CD14-positive monocyte (primary cell): ENCODE measurements at regions not wholly inside any gene's neighbourhood (a gene's known extent, or its start where the extent isn't known, plus 50 kb on each side); places are given as distances from the start of the nearest gene placed in this dataset.

Experiments used
- DNase-seq, 3 donors: peaks; one replicate each; pipeline ENCODE4 v3.0.0-alpha.2; 2011 to 2022
- H2AFZ ChIP-seq: 2 replicates; pipeline ENCODE4 v1.6.0; 2012; ENCODE audit warnings: mild to moderate bottlenecking, low read depth, low read length, inconsistent platforms; ENCODE audit not compliant: insufficient read depth, poor library complexity, severe bottlenecking
- H3K27ac ChIP-seq, 2 donors: 1 replicate in 1 of 2; 2 replicates in 1 of 2; pipeline ENCODE4 v1.5.1; 2012 to 2013; ENCODE audit warnings: low read length in 2 of 2, control low read depth in 1 of 2, inconsistent platforms in 1 of 2, low read depth in 1 of 2, mild to moderate bottlenecking in 1 of 2
- H3K27me3 ChIP-seq, 2 donors: one replicate each; pipeline versions ENCODE4 v1.6.0 to v1.6.1; 2011 to 2013; ENCODE audit warnings: low read length in 2 of 2; ENCODE audit not compliant: control insufficient read depth in 2 of 2, insufficient read depth in 2 of 2
- H3K36me3 ChIP-seq, 2 donors: replicated peaks in 1 of 2; 1 replicate in 1 of 2; 2 replicates in 1 of 2; pipeline versions ENCODE4 v1.5.1 to v1.6.1; 2012 to 2013; ENCODE audit warnings: low read length in 2 of 2, control low read depth in 1 of 2, inconsistent platforms in 1 of 2, mild to moderate bottlenecking in 1 of 2; ENCODE audit not compliant: insufficient read depth in 2 of 2, control insufficient read depth in 1 of 2
- H3K4me1 ChIP-seq, 2 donors: 1 replicate in 1 of 2; 2 replicates in 1 of 2; pipeline versions ENCODE4 v1.5.1 to v1.6.1; 2012 to 2013; ENCODE audit warnings: low read length in 2 of 2, control low read depth in 1 of 2, inconsistent platforms in 1 of 2, mild to moderate bottlenecking in 1 of 2, moderate library complexity in 1 of 2; ENCODE audit not compliant: insufficient read depth in 2 of 2, control insufficient read depth in 1 of 2
- H3K4me2 ChIP-seq: replicated peaks from 2 replicates; pipeline ENCODE3; 2012; ENCODE audit warnings: low read length, moderate library complexity, mild to moderate bottlenecking; ENCODE audit not compliant: poor library complexity, severe bottlenecking; ENCODE audit errors: extremely low read depth
- H3K4me3 ChIP-seq, 3 experiments: fragments of 200-600 bp in 1 of 3; sonication (generic) in 1 of 3; replicated peaks in 1 of 3; 1 replicate in 2 of 3; 2 replicates in 1 of 3; pipeline ENCODE4 v1.5.1; 2011 to 2013; ENCODE audit warnings: low read length in 3 of 3, mild to moderate bottlenecking in 3 of 3, control low read depth in 2 of 3, low read depth in 2 of 3, inconsistent platforms in 1 of 3, moderate library complexity in 1 of 3
- H3K79me2 ChIP-seq: 2 replicates; pipeline ENCODE4 v1.6.0; 2012; ENCODE audit warnings: mild to moderate bottlenecking, control low read depth, inconsistent platforms, low read length, moderate library complexity; ENCODE audit not compliant: insufficient read depth
- H3K9ac ChIP-seq: 2 replicates; pipeline ENCODE4 v1.6.0; 2017; ENCODE audit warnings: low read length, mild to moderate bottlenecking; ENCODE audit not compliant: insufficient read depth, poor library complexity, severe bottlenecking
- H3K9me3 ChIP-seq, 2 donors: replicated peaks in 1 of 2; 1 replicate in 1 of 2; 2 replicates in 1 of 2; pipeline versions ENCODE4 v1.5.1 to v1.6.1; 2012 to 2013; ENCODE audit warnings: low read length in 2 of 2, control low read depth in 1 of 2; ENCODE audit not compliant: control insufficient read depth in 1 of 2, insufficient read depth in 1 of 2
- H4K20me1 ChIP-seq: 2 replicates; pipeline ENCODE4 v1.6.0; 2012; ENCODE audit warnings: mild to moderate bottlenecking, low read length, control low read depth, moderate library complexity; ENCODE audit not compliant: insufficient read depth
- H3K27ac Mint-ChIP-seq, 7 donors: one replicate each; pipeline ENCODE4 v1.8.0; 2020; ENCODE audit warnings: mild to moderate bottlenecking in 7 of 7, mixed read lengths in 7 of 7, moderate library complexity in 6 of 7, inconsistent platforms in 2 of 7
- H3K27me3 Mint-ChIP-seq, 3 donors: one replicate each; pipeline ENCODE4 v1.8.0; 2021 to 2022; ENCODE audit warnings: low read depth in 3 of 3, mild to moderate bottlenecking in 3 of 3, mixed read lengths in 3 of 3, moderate library complexity in 3 of 3, inconsistent platforms in 1 of 3
- H3K36me3 Mint-ChIP-seq, 2 donors: one replicate each; pipeline ENCODE4 v1.8.0; 2020; ENCODE audit warnings: mixed read lengths in 2 of 2, inconsistent platforms in 1 of 2, mild to moderate bottlenecking in 1 of 2
- H3K4me1 Mint-ChIP-seq: one replicate; pipeline ENCODE4 v1.8.0; 2020; ENCODE audit warnings: mild to moderate bottlenecking, mixed read lengths
- H3K4me3 Mint-ChIP-seq, 2 donors: one replicate each; pipeline ENCODE4 v1.8.0; 2020; ENCODE audit warnings: mild to moderate bottlenecking in 2 of 2, mixed read lengths in 2 of 2, moderate library complexity in 1 of 2
- H3K9me3 Mint-ChIP-seq, 7 donors: one replicate each; pipeline ENCODE4 v1.8.0; 2020 to 2022; ENCODE audit warnings: mixed read lengths in 7 of 7, mild to moderate bottlenecking in 6 of 7, moderate library complexity in 6 of 7, inconsistent platforms in 2 of 7
- CTCF ChIP-seq: fragments of 200-600 bp; IDR thresholded peaks from one replicate; pipeline ENCODE4 v1.8.0; 2022; ENCODE audit warnings: antibody characterized with exemption, mild to moderate bottlenecking
- WGBS: methylation state at CpG from one replicate; pipeline ENCODE4 v1.1.5; 2013; ENCODE audit warnings: missing lambda C conversion rate; ENCODE audit not compliant: insufficient coverage; 5-methylcytosine and 5-hydroxymethylcytosine counted together
- intact Hi-C, 2 donors: fragments of 100-400 bp; cut with micrococcal nuclease; formaldehyde crosslinking; loops; one replicate each; pipeline versions ENCODE4 v1.15.0 to v1.15.1; 2023

- Histone ChIP-seq H3K27me3 (no peaks in the 10 kb centered on the region), H2AFZ (no peak overlapping the region), H3K27ac (no peak overlapping the region), H3K4me2 (no peak overlapping the region), H3K9ac (no peak overlapping the region), H3K9me3 (peaks cover 0 to 4% of the 10 kb centered on the region in 2 donors), H4K20me1 (no peaks in the 10 kb centered on the region), H3K79me2 (no peaks in the 10 kb centered on the region), H3K36me3 (no peaks in the 10 kb centered on the region), H3K4me1 (no peaks in the 10 kb centered on the region), H3K4me3 (no peak overlapping the region)
- no peaks in the 10 kb centered on the region for H3K36me3 Mint-ChIP-seq
- intact Hi-C loops: no loop called here
- no CpG with 5 or more reads among the region's 1 CpG for WGBS
- TF ChIP-seq CTCF: no peak
- H3K4me3 Mint-ChIP-seq: no peak overlapping the region
- DNase-seq: no peak
- H3K4me1 Mint-ChIP-seq: no peaks in the 10 kb centered on the region
- no peak overlapping the region for H3K27ac Mint-ChIP-seq
- peaks cover 0 to 8% (median 2%) of the 10 kb centered on the region in 7 donors for H3K9me3 Mint-ChIP-seq
- H3K27me3 Mint-ChIP-seq: peaks cover 0 to 3% (median 0%) of the 10 kb centered on the region in 3 donors
Measured at GRCh38 chr5:4156153-4156552, 560.5 kb downstream of the IRX1 start.

- Histone ChIP-seq H2AFZ (no peak overlapping the region), H3K9ac (no peak overlapping the region), H3K4me2 (no peak overlapping the region), H3K4me3 (no peak overlapping the region), H3K4me1 (no peaks in the 10 kb centered on the region), H3K79me2 (no peaks in the 10 kb centered on the region), H3K9me3 (peaks cover 0 to 4% of the 10 kb centered on the region in 2 donors), H3K27ac (no peak overlapping the region), H4K20me1 (no peaks in the 10 kb centered on the region), H3K36me3 (no peaks in the 10 kb centered on the region), H3K27me3 (no peaks in the 10 kb centered on the region)
- Mint-ChIP-seq H3K9me3 (peaks cover 0 to 9% (median 2%) of the 10 kb centered on the region in 7 donors), H3K36me3 (no peaks in the 10 kb centered on the region), H3K27me3 (peaks cover 0 to 5% (median 2%) of the 10 kb centered on the region in 3 donors), H3K27ac (no peak overlapping the region), H3K4me1 (no peaks in the 10 kb centered on the region), H3K4me3 (no peak overlapping the region)
- no peak for TF ChIP-seq CTCF
- no peak for DNase-seq
- intact Hi-C loops: no loop called here
Measured at GRCh38 chr5:4156889-4157288, 561.3 kb downstream of the IRX1 start.
